GM13977 (cell line): ENCODE measurements at regions not wholly inside any gene's neighbourhood (a gene's known extent, or its start where the extent isn't known, plus 50 kb on each side); places are given as distances from the start of the nearest gene placed in this dataset.

Experiments
- DNase-seq: peaks from one replicate; pipeline ENCODE4 v3.0.0; 2012; ENCODE audit warnings: low spot score
- in situ Hi-C: fragments of 300-500 bp; cut with MboI; formaldehyde crosslinking; loops from one replicate; pipeline ENCODE4 v1.12.0; 2022; ENCODE audit warnings: low sequenced_read_pairs, low pct_unique_long_range_greater_than_20kb, mixed read lengths, inconsistent platforms; ENCODE audit not compliant: unreplicated experiment
- TF ChIP-seq, protein P1 (sequence below): IDR thresholded peaks from 2 replicates; pipeline ENCODE4 v1.5.1; 2012; ENCODE audit warnings: mild to moderate bottlenecking, control low read depth; ENCODE audit not compliant: insufficient read depth; ENCODE audit errors: extremely low read depth, missing control alignments

GRCh38 chr13:38473305-38473704 is 123.7 kb downstream of the UFM1 start:
- in situ Hi-C loops = no loop called here
- DNase-seq = no peak
- TF ChIP-seq, protein P1, sequence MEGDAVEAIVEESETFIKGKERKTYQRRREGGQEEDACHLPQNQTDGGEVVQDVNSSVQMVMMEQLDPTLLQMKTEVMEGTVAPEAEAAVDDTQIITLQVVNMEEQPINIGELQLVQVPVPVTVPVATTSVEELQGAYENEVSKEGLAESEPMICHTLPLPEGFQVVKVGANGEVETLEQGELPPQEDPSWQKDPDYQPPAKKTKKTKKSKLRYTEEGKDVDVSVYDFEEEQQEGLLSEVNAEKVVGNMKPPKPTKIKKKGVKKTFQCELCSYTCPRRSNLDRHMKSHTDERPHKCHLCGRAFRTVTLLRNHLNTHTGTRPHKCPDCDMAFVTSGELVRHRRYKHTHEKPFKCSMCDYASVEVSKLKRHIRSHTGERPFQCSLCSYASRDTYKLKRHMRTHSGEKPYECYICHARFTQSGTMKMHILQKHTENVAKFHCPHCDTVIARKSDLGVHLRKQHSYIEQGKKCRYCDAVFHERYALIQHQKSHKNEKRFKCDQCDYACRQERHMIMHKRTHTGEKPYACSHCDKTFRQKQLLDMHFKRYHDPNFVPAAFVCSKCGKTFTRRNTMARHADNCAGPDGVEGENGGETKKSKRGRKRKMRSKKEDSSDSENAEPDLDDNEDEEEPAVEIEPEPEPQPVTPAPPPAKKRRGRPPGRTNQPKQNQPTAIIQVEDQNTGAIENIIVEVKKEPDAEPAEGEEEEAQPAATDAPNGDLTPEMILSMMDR = no peak

- in situ Hi-C loops = no loop called here
- no peak for DNase-seq
- TF ChIP-seq, protein P1 = no peak
Observed at GRCh38 chr13:38477676-38478075, 128.0 kb downstream of the UFM1 start.

DNA sequence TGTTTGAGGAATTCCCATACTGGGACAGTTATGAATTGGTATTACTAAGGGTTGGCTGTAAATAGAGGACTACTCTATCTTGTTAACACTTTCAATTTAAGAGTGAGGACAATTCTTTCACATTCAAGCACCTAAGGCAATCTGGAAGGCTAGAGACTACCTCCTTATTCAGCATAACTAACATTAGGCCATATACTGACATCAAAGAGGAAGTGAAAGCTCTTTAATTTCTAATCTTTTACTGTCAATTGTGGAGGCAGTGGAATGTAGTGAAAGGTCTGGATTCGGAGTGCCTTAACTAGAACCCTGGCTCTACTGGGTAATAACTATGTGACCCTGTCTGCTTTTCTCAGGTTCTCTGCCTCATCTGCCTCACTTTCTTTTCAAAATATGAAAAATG is 134.0 kb downstream of the UFM1 start:
- TF ChIP-seq, protein P1 = no peak
- DNase-seq = no peak
- in situ Hi-C loops = no loop called here

- in situ Hi-C loops = no loop called here
- no peak for DNase-seq
- TF ChIP-seq, protein P1 = no peak
Observed at GRCh38 chr13:38490657-38491056, 141.0 kb downstream of the UFM1 start.

DNA sequence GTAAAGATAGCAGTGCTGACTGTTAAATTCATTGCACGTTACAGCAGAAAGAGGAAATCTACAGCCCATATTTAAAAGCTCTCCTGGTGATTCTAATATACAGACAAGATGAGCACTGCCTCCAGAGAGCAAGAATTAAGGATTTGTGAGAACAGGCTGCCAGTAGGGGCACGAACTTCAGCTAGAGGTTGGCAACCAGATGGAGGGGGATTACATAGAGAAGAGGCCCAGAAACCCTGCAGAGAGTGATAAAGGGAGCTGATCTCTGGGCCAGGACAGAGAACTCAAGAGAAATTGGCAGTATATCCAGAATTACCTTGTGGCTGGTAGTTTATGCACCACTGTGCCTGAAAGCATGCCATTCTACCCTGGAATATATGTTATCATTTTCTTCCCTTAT is 144.8 kb downstream of the UFM1 start:
- in situ Hi-C loops = no loop called here
- DNase-seq = no peak
- TF ChIP-seq, protein P1 = no peak

DNA sequence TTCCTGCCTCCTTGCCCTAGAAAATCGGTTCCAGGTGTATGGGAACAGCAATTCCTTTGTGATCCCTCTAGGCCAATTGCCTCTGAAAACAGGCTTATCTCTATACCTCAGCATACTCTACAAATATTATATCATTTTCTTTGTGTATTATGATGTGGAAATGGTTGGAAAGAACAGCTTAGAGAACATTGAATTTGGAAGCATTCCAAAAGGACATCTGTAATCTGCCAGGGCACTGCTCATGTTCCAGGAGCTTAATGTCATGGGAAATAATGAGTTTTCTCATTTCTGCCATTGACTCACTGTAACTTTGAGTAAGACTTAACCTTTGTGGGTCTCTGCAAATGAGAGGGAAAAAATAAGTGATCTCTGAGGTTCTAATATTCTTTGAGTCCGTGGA is 147.3 kb downstream of the UFM1 start:
- TF ChIP-seq, protein P1 = no peak
- DNase-seq = no peak
- in situ Hi-C loops = no loop called here

GRCh38 chr13:38498271-38498670 is 148.6 kb downstream of the UFM1 start:
- no peak for DNase-seq
- TF ChIP-seq, protein P1 = no peak
- in situ Hi-C loops = no loop called here
